ENCODE measurements at regions not wholly inside any gene's neighbourhood (a gene's known extent, or its start where the extent isn't known, plus 50 kb on each side); places are given as distances from the start of the nearest gene placed in this dataset.

GRCh38 chr20:40778894-40779496, 90.0 kb upstream of the MAFB start:
- 0% methylated on average over 2 of the region's 2 CpGs for WGBS (ENCODE audit: low lambda C conversion rate)
- ATAC-seq (no peak), FAIRE-seq (no peak), DNase-seq (ENCODE audit: low spot score) (no peak)
- intact Hi-C loops (cut with micrococcal nuclease; ENCODE audit: unreplicated experiment) (no loop called here), in situ Hi-C loops (cut with HindIII; ENCODE audit: extremely low pct_ligation_motif_present, low pct_unique_long_range_greater_than_20kb) (no loop called here)
- ChIA-PET POLR2A (no interaction called here), CTCF (ENCODE audit: low intra/inter-chr PET ratio, low total read pairs) (no interaction called here)
- peaks cover 0 to 17% of the 10 kb centered on the region in 2 experiments; a peak in 3 of 5 replicates for H3K27me3 ChIP-seq (ENCODE audit: control insufficient read depth in 1 of 2, insufficient read depth in 2 of 2, low read length in 2 of 2)
- H3K4me2 ChIP-seq (ENCODE audit: low read depth, low read length): no peak overlapping the region
- no peak overlapping the region for H3K9ac ChIP-seq (ENCODE audit: insufficient read depth, low read depth, low read length)
- no peak overlapping the region for H3K4me3 ChIP-seq (replicated peaks in 1 of 3; ENCODE audit: insufficient read depth in 1 of 3, low read depth in 2 of 3, low read length in 3 of 3)
- TF ChIP-seq ZNF562 (CRISPR knock-in tag; IDR thresholded peaks at IDR 0.05; ENCODE audit: borderline replicate concordance): no peak
- BruUV-seq (replicated peaks): no TSS peak
- H3K36me3 ChIP-seq (replicated peaks in 1 of 2; ENCODE audit: control insufficient read depth in 1 of 2, insufficient read depth in 2 of 2, low read length in 2 of 2): no peaks in the 10 kb centered on the region
- H3K9me3 ChIP-seq (ENCODE audit: low read length): no peaks in the 10 kb centered on the region
- H3K4me1 ChIP-seq (ENCODE audit: insufficient read depth, low read length): no peaks in the 10 kb centered on the region
- H3K79me2 ChIP-seq (ENCODE audit: insufficient read depth, low read length): no peaks in the 10 kb centered on the region
- H4K20me1 ChIP-seq (ENCODE audit: insufficient read depth, low read length): no peaks in the 10 kb centered on the region
- no peak overlapping the region for H2AFZ ChIP-seq (ENCODE audit: low read length)
- no peak overlapping the region for H3K27ac ChIP-seq (ENCODE audit: extremely low read length, insufficient read depth, low read length)

DNA sequence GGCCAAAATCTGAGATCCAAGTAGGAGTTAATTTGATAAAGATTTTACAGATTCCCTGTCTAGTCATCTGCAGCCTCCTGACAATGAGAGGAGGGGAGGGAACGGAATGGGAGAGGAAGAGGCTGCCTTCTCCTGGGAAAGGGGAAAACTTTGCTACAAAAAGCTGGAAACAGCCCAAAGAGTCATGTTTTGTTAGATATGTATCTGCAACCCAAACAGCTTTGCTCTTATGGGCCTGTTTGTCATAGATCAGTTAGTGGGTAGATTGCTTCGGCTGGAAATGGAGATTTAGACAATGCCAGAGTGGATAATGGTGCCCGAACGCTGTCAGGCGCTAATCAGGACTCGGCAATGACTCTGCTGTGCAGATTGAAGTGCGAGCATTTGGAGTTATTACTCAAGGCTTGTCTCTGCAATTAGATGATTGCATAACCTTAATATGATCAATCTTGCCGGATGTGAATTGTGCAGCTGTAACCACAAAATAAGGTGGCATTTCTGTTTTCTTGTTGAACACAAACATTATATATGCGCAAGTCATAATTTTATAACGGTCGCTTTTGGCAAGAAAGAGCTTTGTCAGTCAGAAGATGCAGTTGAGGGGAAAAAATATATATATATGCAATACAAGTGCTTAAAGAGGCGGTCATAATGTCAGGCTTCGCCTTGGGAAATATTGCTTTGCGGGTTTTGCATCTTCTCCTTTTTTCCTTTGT, 92.4 kb upstream of the MAFB start:
- no peaks in the 10 kb centered on the region for H4K20me1 ChIP-seq (ENCODE audit: insufficient read depth, low read length)
- DNase-seq (ENCODE audit: low spot score) (no peak), ATAC-seq (no peak), FAIRE-seq (no peak)
- H3K79me2 ChIP-seq (ENCODE audit: insufficient read depth, low read length): no peaks in the 10 kb centered on the region
- H3K4me3 ChIP-seq (replicated peaks in 1 of 3; ENCODE audit: insufficient read depth in 1 of 3, low read depth in 2 of 3, low read length in 3 of 3): no peak overlapping the region
- CTCF ChIA-PET (ENCODE audit: low intra/inter-chr PET ratio, low total read pairs): no interaction called here
- BruUV-seq (replicated peaks): no TSS peak
- no peaks in the 10 kb centered on the region for H3K4me1 ChIP-seq (ENCODE audit: insufficient read depth, low read length)
- no peak overlapping the region for H2AFZ ChIP-seq (ENCODE audit: low read length)
- in situ Hi-C loops (cut with HindIII; ENCODE audit: extremely low pct_ligation_motif_present, low pct_unique_long_range_greater_than_20kb) (no loop called here), intact Hi-C loops (cut with micrococcal nuclease; ENCODE audit: unreplicated experiment) (no loop called here)
- WGBS (ENCODE audit: low lambda C conversion rate): 17% methylated on average over 14 of the region's 14 CpGs
- TF ChIP-seq CREB1 (IDR thresholded peaks at IDR 0.05): no peak
- TF ChIP-seq CREB1 (CRISPR knock-in tag; IDR thresholded peaks at IDR 0.05): no peak
- TF ChIP-seq ZNF678 (CRISPR knock-in tag; IDR thresholded peaks at IDR 0.05): no peak
- no peak for TF ChIP-seq ZNF382 (CRISPR knock-in tag; IDR thresholded peaks at IDR 0.05; ENCODE audit: borderline replicate concordance)
- TF ChIP-seq, protein P1, sequence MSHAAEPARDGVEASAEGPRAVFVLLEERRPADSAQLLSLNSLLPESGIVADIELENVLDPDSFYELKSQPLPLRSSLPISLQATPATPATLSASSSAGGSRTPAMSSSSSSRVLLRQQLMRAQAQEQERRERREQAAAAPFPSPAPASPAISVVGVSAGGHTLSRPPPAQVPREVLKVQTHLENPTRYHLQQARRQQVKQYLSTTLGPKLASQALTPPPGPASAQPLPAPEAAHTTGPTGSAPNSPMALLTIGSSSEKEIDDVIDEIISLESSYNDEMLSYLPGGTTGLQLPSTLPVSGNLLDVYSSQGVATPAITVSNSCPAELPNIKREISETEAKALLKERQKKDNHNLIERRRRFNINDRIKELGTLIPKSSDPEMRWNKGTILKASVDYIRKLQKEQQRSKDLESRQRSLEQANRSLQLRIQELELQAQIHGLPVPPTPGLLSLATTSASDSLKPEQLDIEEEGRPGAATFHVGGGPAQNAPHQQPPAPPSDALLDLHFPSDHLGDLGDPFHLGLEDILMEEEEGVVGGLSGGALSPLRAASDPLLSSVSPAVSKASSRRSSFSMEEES (CRISPR knock-in tag; IDR thresholded peaks at IDR 0.05): no peak
- no peak for TF ChIP-seq ZNF337 (CRISPR knock-in tag; IDR thresholded peaks at IDR 0.05; ENCODE audit: borderline replicate concordance, low read depth)
- TF ChIP-seq ZSCAN12 (CRISPR knock-in tag; IDR thresholded peaks at IDR 0.05): no peak
- peak; percentile 64; the same call in 1 of the 2 replicates for TF ChIP-seq CEBPB (IDR thresholded peaks at IDR 0.05; ENCODE audit: borderline replicate concordance, low read depth, low read length)
- TF ChIP-seq HDAC2 (CRISPR knock-in tag; IDR thresholded peaks at IDR 0.05): no peak
- H3K4me2 ChIP-seq (ENCODE audit: low read depth, low read length): no peak overlapping the region
- no peaks in the 10 kb centered on the region for H3K36me3 ChIP-seq (replicated peaks in 1 of 2; ENCODE audit: control insufficient read depth in 1 of 2, insufficient read depth in 2 of 2, low read length in 2 of 2)
- H3K9ac ChIP-seq (ENCODE audit: insufficient read depth, low read depth, low read length): no peak overlapping the region
- peaks cover 0 to 21% of the 10 kb centered on the region in 2 experiments; a peak in 3 of 5 replicates for H3K27me3 ChIP-seq (ENCODE audit: control insufficient read depth in 1 of 2, insufficient read depth in 2 of 2, low read length in 2 of 2)
- H3K9me3 ChIP-seq (ENCODE audit: low read length): no peaks in the 10 kb centered on the region
- POLR2A ChIA-PET: no interaction called here
- no peak overlapping the region for H3K27ac ChIP-seq (ENCODE audit: extremely low read length, insufficient read depth, low read length)
